ENCODE measurements at regions not wholly inside any gene's neighbourhood (a gene's known extent, or its start where the extent isn't known, plus 50 kb on each side); places are given as distances from the start of the nearest gene placed in this dataset.
"Not testable (repeated sequence)": the region's sequence is repeated elsewhere in the genome, so short reads cannot be mapped to it uniquely, and the experiment has no call there.

DNA sequence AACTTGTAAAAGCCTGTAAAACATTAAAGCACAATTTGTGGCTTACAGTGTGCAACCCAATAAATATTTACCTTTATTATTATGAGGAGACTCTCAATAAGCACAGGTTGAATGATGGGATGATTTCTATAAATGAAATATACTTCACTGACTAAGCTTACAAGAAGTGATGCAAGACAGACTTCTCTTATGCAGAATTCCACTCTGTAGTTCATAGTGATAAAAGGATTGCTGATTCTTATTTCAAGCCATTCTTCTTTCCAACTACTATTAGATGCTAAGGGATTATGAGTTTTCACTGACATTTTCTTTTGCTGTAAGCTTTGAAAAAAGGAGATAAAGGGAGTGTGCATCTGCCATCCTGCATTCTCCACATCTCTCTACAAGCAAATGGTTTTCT lies 149.0 kb upstream of the ARG1 start:
- no peak for DNase-seq (ENCODE audit: low read depth, low spot score)
- no peak overlapping the region for H3K27ac ChIP-seq

DNA sequence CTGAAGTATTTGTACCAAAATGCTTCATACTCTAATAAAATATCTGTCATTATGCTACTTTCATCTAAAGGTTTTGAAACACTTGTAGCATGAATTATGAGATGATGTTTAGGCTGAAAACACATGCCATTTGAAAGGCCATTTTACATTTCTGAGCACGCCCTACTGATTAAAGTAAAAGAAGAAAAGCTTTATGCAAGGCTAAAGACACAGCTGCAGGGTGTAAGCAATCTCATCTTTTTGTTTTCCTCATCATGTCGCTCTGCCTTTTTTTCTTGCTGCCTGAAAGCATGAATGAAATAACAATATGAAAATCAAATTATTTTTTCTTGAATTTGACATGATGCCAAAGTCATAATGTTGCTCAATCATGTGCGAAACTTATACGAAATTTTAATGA lies 148.6 kb upstream of the ARG1 start:
- no peak overlapping the region for H3K27ac ChIP-seq
- no peak for DNase-seq (ENCODE audit: low read depth, low spot score)

DNA sequence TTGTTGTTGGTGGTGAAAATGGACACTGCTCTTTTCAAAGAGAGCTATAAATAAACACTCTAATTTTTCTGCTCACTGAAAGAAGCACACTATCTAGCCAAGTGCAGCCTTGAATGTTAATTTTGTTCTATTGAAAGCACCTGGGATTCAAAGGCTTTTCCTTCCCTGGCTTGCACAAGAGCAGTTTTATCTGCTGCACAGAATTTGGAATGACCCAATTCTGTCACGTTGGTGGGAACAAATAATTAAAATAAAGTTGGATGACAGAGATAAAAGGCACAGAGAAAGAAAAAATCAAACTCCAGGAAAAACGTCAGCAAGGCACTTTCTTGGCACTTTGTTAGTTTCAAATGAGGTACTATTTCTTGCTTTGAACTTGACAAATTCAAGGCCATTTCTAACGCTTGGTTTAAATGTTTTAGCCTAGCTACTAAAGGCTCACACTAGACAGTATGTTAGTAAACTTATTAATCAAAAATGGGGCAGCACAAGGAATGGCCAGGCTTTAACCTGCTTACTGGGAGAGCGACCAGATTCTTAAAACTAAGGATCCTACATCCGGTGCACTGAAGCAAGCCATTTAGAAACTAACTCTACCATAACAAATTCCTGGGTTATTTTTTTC lies 145.5 kb upstream of the ARG1 start:
- DNase-seq (ENCODE audit: low read depth, low spot score), result no peak
- no peak overlapping the region for H3K27ac ChIP-seq

DNA sequence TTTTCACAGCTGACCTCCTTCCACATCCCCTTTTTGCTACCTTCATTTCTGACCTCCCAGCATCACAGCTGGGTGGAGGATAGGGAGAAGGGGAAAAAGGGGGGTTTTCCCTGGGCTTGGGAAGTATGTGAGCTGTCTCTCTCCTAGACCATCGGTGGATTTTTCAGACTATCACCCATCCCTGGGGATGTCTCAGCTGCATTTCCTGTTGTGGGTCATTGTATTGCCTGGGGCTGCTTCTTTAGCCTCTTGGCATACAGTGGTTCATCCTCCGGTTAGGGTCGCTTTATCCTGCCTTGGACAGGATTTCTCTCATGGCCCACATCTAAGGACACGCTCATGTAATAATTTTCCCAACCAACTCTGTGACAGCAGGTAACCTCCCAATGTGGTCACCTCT lies 142.5 kb upstream of the ARG1 start:
- DNase-seq (ENCODE audit: low read depth, low spot score), result no peak
- H3K27ac ChIP-seq, result no peak overlapping the region

- no peak overlapping the region for H3K27ac ChIP-seq
Observed at GRCh38 chr6:131431718-131432117, 141.3 kb upstream of the ARG1 start.

GRCh38 chr6:131433927-131434326 lies 139.1 kb upstream of the ARG1 start:
- DNase-seq (ENCODE audit: low read depth, low spot score), result no peak
- H3K27ac ChIP-seq, result no peak overlapping the region

More at GRCh38 chr6:131431718-131432117, 141.3 kb upstream of the ARG1 start:
- DNase-seq (ENCODE audit: low read depth, low spot score), result no peak

DNA sequence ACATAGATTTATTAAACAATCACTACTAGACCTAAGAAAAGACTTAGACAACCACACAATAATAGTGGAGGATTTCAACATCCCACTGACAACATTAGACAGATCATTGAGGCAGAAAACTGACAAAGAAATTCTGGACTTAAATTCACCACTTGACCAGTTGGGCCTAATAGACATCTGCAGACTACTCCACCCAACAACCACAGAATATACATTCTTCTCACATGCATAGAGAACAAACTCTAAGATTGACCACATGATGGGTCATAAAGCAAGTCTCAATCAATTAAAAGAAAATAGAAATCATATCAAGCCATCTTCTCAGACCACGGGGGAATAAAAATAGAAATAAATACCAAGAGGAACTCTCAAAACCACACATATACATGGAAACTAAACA lies 136.7 kb upstream of the ARG1 start:
- H3K27ac ChIP-seq, result no peak overlapping the region
- DNase-seq (ENCODE audit: low read depth, low spot score), result no peak

- H3K27ac ChIP-seq, result no peak overlapping the region
- no peak for DNase-seq (ENCODE audit: low read depth, low spot score)
Observed at GRCh38 chr6:131443014-131443413, 130.0 kb upstream of the ARG1 start.

DNA sequence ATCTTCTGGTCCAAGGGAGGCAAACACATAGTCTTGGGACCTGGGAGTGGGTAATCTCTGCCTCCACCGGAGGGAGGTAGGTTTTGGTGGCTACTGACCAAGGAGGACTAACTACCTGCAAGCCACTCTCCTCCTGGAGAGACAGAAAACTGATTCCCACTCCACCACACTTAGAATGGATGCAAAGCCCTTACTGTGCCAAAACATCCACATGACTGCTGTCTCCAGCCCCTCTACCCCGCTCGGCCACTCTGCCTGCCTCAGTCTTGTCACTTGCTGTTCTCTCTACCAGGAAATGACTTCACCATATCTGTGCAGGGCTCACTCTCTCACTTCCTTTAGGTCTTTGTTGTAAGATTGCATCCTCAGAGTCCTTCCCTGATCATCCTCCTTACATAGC lies 129.5 kb upstream of the ARG1 start:
- no peak overlapping the region for H3K27ac ChIP-seq
- DNase-seq (ENCODE audit: low read depth, low spot score), result no peak

DNA sequence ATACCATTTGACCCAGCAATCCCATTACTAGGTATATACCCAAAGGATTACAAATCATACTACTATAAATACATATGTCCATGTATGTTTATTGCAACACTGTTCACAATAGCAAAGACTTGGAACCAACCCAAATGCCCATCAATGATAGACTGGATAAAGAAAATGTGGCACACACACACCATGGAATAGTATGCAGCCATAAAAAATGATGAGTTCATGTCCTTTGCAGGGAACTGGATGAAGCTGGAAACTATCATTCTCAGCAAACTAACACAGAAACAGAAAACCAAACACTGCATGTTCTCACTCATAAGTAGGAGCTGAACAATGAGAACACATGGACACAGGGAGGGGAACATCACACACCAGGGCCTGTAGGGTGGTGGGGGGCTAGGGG lies 127.7 kb upstream of the ARG1 start:
- DNase-seq (ENCODE audit: low read depth, low spot score); H3K27ac ChIP-seq: not testable (repeated sequence)

GRCh38 chr6:131450861-131451260 lies 122.2 kb upstream of the ARG1 start:
- H3K27ac ChIP-seq, result no peak overlapping the region
- no peak for DNase-seq (ENCODE audit: low read depth, low spot score)

- DNase-seq (ENCODE audit: low read depth, low spot score), result peak; percentile 10
- no peak overlapping the region for H3K27ac ChIP-seq
Observed at GRCh38 chr6:131451321-131452144, 121.5 kb upstream of the ARG1 start.

GRCh38 chr6:131453803-131454202 lies 119.2 kb upstream of the ARG1 start:
- DNase-seq (ENCODE audit: low read depth, low spot score), result no peak
- no peak overlapping the region for H3K27ac ChIP-seq

DNA sequence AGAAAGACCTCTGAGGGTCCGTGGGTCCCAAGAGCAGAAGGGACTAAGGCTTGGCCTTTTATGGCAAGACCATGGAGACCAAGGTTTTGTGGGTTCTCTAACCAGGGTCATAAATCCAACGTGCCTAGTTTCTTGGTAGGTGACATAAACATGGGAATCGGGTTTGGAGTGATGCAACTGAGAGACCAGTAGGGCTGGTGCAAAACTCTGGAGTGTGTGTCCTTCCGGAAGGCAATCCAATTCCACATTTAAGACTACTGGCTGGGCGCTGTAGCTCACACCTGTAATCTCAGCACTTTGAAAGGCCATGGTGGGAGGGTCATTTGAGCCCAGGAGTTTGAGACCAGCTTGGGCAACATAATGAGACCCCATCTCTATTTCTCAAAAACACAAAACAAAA lies 116.5 kb upstream of the ARG1 start:
- DNase-seq (ENCODE audit: low read depth, low spot score), result no peak
- H3K27ac ChIP-seq, result no peak overlapping the region

- no peak for DNase-seq (ENCODE audit: low read depth, low spot score)
- no peak overlapping the region for H3K27ac ChIP-seq
Observed at GRCh38 chr6:131459005-131459404, 114.0 kb upstream of the ARG1 start.

DNA sequence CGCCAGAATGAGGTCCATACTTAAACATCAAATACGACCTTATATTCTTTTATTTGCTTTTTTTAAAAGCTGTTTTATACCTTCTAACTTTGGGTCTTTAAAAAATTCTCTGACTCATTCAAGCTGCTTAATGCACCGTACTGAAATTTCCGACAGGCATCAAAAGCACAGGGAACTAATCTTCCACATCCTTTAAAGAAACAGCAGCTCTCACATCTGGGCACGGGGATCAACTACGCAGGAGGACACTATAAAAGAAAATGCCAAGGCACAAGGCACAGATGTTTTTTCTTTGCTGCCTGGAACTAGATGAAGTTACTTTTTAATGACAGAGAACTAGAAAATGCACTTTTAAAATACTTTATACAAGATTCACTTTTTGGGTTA lies 112.4 kb upstream of the ARG1 start:
- no peak overlapping the region for H3K27ac ChIP-seq
- DNase-seq (ENCODE audit: low read depth, low spot score), result no peak

DNA sequence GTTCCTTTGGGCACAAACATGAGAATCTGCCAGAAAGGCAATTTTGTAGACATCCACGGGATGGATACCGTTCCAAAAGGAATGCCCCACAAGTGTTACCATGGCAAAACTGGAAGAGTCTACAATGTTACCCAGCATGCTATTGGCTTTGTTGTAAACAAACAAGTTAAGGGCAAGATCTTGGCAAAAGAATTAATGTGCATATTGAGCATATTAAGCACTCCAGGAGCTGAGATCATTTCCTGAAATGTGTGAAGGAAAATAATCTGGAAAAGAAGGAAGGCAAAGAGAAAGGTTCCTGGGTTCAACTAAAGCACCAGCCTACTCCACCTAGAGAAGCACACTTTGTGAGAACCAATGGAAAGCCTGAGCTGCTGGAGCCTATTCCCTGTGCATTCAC lies 103.9 kb upstream of the ARG1 start:
- no peak for DNase-seq (ENCODE audit: low read depth, low spot score)
- no peak overlapping the region for H3K27ac ChIP-seq

DNA sequence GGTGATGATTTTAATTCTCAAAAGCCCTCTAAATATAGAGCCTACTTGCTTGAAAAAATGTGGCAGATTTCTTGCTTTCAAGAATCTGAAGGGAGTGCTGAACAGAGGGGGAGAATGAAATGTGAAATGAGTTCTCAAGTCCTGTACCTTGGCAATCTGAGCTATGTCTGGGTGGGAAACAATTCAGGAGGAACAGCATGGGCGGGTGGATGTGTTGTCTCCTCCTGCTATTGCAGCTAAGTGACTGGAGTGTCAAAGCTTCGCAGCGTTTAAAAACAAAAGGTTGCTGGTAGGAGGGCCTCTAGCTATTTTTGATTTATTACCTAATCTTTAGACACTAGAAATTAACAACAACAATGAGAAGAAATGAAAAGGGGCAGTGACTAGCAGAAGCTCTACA lies 102.5 kb upstream of the ARG1 start:
- H3K27ac ChIP-seq, result no peak overlapping the region
- no peak for DNase-seq (ENCODE audit: low read depth, low spot score)

DNA sequence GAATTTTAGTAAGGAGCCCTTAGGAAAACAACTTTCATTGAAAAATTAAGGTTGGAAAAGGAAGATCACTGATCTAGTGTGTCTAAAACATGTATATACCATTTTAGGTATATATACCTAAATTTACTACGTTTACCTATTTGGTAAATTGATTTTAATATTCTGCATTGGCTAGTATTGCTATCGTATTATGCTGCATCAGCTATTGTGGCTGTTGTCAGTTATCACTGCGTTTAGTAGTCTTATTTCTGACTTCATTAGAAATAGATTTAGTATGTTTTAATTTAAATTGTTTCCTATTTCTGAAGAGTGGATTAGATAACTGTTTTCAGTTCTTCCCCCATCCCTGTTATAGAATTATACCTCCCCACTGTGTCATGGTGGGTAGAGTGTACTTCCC lies 101.7 kb upstream of the ARG1 start:
- H3K27ac ChIP-seq, result no peak overlapping the region
- DNase-seq (ENCODE audit: low read depth, low spot score), result no peak

GRCh38 chr6:131473303-131473702 lies 99.7 kb upstream of the ARG1 start:
- DNase-seq (ENCODE audit: low read depth, low spot score); H3K27ac ChIP-seq: not testable (repeated sequence)

- H3K27ac ChIP-seq, result no peak overlapping the region
- no peak for DNase-seq (ENCODE audit: low read depth, low spot score)
Observed at GRCh38 chr6:131476362-131476761, 96.7 kb upstream of the ARG1 start.

- not testable (repeated sequence) for DNase-seq (ENCODE audit: low read depth, low spot score)
Observed at GRCh38 chr6:131478740-131479211, 94.2 kb upstream of the ARG1 start.

More at GRCh38 chr6:131478740-131479211, 94.2 kb upstream of the ARG1 start:
- H3K27ac ChIP-seq, result peak overlapping the region; percentile 59
